ENCODE measurements at regions not wholly inside any gene's neighbourhood (a gene's known extent, or its start where the extent isn't known, plus 50 kb on each side); places are given as distances from the start of the nearest gene placed in this dataset.
A peak's percentile ranks its signal among the peaks of the same experiment; 100 is the strongest.

DNA sequence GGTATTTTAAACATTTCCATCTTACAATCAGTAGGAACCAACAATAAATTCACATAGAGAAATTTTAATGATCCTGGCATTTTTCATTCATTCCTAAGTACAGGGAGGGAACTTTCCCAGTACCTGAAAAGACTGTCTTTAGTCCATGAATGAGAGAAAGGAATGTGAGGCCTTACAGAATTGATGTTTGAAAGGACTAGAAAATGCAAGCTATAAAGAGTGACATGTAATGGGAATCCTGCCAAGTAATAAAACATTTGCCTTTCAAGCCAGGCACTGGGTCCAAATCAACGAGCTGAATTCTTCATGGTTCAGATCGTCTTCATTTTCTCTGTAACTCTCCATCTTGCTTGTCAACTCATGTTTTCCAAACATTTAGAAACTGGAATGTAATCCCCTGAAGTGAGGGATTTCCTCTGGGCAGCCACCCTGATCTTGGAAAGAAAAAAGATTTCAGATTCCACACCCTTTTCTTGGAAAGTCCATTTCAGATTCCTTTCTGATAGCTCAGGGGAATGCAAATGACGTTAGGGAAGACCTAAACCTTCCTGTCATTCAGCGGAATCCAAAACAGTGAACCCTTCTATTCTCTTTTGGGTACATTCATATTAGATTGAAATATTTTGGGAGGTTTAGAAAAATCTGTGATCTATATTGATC, 315.8 kb downstream of the SH3GL2 start:
- no peak for DNase-seq

DNA sequence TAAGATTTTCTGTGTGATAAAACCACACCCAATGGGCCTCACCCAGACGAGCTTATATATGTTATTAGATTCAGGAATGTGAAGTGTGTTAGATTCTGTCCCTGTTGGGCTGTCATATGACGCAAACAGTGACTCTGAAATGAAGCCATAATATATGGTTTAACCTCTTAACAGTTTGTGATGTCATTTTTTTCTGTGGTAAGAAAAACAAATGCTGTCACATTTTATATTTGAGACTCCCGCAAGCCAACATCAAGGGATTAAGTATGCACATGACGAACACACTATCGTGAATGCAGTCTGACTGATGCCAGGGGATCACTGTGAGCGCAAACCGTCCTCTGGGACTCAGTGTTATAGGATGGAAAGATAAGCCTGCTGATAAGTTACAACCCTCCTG, 321.7 kb downstream of the SH3GL2 start:
- no peak for DNase-seq

DNA sequence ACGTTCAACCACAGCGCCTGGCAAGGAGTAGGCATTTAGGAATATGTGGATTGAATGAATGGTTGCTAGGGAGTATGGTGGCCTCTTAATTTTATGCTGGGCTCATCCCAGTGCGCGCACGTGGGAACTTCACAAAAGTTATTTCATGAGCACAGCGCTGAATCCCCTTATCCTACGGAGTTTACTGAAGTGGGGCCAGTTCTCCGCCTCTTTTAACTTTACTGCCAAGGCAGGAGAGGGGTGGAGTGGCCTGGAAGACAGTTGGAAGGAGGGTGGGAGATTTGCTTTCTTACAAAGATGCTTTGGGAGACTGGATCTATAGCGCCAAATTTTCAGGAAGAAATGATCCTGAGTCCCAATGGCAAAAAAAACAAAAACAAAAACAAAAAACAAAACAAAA, 326.5 kb downstream of the SH3GL2 start:
- DNase-seq: no peak

DNA sequence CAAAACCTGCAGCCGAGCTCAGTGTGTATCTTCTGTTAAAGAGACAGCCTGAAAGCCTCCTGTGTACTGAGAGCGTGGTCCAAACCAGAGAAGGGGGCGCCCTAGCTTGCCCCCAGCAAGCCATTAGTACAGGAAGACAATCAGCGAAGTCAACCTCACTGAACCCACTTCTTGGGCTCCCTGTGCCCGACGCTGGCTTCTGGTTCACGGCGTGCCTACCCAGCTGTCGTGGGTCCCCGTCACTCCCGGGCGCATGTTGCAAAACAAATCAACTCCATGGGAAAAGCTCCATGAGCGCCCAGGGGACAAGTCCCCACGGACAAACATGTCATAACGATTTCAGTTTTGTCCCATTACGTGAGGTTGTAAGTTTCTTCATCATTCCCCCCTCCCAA, 326.9 kb downstream of the SH3GL2 start:
- no peak for DNase-seq

DNA sequence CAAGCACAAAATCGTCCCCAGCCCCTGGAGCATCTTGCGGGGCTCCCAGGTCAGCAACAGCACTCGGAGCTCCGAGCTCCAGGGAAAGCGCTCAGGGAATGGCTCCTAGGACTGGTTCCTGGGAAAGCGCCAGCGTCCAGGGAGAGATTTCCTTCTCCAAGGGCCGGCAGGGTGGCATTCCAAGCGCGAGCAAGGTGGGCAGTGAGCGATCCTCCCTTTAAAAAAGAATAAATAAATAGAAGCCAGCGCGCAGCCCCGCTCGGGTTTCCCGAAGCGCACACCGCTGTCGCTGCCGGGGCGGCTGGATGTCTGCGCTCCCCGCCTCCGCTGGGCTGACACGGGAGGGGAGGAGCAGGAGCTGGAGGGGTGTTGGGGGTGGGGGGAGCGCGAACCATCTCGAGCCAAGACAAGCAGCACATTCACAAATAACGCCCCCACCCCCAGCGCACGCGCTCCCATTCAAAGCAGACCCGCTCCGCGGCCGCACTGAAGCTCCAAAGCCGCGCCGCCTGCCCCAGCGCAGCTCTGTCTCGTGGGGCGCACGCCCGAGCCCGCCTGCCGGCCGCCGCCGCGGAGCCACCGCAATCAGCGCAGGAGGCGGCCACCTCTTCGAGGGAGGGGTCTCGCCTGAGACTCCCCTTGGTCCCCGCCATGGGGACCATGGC, 327.4 kb downstream of the SH3GL2 start:
- DNase-seq: no peak

DNA sequence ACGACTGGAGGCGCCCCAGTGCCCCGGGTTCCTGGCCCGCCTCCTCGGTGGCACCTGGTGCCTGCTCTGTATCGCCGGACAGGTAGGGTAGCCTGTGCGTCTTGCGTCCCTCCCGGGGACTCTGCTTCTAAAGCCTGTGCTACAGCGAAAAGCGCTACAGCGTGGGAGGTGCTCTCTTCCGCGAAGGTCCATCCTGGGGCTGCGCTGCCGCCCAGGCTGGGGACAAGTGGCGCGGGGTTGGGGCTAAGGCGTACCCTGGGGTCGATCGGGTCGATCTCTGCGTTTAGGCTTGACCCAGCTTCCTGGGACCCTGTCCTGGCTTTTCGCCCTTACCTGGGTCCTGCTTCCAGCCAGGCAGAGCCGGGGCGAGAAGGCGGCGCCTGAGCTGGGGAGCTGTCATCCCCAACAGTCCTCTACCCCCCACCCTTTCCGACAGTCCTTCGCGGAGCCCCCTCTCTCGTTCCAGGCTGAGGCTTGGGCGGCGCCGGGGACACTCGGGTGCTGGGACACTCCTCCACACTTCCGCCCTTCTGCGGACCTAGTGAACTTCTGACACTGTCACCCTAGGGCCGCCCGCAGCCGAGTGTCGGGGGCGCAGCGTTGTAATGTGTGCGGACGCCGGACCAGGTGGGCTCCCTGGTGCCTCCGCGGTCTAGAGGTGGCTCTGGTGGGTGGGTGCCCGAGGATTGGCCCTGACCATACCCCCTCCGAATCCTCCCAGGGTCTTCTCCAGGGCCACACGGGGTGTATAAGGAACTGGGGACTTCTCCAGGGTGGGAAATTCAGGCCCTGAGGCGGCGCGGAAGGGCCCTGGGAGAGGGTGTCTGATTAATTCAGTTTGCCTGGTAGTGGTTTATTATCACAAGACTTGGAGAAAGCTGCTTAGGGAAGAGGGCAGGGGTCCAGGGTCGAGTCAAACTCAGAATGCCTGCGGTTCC, 328.2 kb downstream of the SH3GL2 start:
- peak; percentile 14 for DNase-seq

DNA sequence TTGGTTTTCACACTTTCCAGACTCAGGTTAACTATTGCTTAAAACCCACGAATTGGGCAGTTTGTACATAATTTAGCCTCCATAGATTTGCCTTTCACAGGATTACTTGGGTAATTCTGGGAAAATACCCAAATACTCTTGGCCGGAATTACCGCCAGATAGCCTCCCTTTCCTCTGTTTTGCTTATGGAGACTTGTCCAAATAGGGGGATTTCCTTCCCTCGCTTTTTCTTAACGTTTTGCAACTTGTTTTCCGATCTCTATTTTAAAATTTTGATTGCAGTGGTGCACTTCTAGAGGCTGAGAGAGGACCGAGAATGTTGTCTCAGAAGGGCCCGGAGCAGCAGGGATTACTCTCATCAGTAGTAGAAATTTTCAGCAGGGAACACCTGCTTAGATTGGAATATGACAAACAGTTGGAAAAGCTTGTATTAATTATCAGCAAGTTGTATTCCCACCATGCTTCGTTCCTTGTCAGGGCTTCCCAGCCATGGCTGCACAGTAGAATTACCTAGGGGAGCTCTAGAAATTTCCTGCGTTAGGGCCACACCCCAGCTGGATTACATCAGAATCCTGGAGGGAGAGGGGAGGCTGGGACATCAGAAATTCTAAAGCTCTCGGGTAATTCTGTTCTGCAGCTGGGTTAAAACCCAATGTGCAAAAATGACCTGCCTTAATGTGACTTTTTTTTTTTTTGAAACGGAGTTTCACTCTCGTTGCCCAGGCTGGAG, 329.1 kb downstream of the SH3GL2 start:
- DNase-seq: no peak

DNA sequence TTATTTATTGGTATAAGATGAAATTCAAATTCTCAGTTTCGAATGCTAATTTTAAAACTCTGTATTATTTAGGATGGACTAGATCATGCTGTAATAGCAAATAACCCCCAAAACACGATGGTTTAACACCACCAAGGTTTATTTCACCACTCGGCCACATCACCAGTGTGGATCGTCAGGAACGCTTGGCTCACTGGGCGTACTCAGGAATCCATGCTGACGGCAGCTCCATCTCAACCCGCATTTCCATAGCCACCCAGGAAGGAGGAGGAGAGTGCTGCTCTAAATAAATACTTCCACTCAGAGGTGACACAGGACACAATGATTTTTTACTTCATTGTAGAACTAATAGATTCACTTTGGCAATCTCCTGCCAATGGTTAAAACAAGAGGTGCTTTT, 347.4 kb downstream of the SH3GL2 start:
- no peak for DNase-seq

DNA sequence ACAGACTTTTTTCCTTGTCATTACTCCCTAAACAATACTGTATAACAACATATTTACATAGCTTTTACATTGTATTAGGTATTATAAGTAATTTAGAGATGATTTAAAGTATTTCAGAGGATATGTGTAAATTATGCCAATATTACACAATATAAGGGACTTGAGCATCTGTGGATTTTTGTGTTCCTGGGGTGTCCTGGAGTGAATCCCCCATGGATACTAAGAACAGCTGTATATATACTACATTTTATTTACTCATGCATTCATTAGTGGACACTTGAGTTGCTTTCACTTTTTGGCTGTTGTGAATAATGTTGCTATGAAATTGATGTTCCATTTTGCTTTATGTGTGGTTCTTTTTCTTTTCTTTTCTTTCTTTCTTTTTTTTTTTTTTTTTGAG, 348.8 kb downstream of the SH3GL2 start:
- DNase-seq: no peak

DNA sequence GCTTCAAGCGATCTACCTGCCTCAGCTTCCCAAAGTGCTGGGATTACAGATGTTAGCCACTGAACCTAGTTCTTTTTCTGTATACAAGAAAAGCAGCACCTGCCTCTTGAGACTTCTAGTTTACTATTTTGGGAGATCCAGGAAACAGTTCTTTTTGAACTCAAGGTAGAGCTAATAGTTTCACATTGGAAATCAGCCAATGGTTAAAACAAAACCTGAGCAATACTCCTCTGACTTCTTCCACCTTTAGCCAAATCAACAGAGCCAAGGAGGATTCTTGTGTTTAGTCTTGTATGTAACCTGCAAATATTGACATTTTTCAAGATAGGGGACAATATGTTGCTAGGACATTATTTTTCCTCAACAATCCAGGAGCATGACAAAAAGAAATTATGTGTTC, 349.4 kb downstream of the SH3GL2 start:
- DNase-seq: no peak

DNA sequence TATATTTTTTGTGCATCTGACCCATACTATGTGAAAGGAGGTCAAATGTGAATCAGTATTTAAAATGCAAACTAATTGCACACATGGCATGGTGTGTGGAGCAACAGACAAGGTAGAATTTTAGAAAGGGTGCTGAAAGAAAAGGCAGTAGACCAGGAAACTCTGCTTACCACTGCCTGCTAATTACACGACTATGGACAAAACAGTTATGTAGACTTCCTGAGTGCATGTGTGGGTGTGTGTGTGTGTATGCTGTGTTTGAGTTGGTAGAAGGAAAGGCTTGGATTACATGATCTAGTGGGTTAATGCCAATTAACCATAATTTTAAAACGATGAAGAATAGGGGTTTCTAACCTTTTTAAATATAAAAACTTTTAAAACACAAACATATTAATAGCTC, 349.9 kb downstream of the SH3GL2 start:
- DNase-seq: no peak

DNA sequence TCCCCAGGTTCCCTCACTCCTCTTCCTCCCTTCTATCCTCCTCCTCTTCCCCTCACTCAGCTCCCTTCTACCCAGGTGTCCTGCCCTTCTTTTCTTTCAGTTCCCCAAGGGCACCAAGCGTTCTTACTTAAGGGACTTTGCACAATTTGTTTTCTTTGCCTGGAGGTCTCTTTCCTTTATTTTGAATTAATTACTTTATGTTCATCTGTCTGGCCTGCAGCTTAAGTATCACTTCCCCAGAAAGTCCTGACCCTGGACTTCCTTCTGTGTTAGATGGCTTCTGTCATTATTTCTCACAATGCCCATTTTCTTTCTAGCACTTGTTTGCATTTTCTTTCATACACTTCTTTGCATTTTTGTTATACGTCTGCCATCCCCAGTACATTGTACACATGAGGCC, 350.6 kb downstream of the SH3GL2 start:
- DNase-seq: no peak

DNA sequence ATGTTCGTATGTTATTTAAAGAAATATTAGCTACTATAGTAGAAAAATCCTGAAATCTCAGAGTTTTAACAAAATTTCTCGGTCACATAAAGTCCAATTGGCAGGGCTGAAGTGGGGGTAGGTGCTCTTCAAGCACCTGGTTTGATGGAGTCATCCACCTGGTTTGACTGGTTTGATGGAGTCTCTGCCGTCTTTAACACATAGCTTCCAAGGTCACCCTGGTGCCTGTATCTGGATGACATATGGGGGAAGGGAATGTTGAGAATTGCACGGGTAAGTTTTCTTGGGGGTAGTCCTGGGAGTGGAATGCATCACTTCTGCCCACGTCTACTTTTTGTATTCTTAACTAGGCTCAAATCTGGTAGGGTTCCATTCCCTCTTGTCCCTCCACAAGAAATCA, 351.2 kb downstream of the SH3GL2 start:
- no peak for DNase-seq

DNA sequence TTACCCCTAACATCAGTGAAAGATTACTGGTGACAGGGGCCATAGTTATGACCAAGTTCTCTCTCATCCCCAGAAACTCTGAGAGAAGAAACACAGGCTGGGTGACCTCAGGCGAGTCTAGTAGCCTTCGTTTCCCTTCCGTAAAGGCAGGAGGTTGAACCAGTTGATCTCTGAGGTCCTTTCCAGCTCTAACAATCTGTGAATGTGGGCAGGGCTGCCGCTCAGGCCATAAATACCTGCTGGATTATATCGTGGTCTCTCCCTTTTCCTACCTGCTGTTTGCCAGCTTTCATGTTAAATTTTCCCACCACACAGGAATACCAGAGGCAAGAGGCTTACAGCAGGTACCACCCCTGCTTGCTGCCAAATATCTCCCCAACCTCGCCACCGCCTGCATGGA, 357.5 kb downstream of the SH3GL2 start:
- DNase-seq: no peak

DNA sequence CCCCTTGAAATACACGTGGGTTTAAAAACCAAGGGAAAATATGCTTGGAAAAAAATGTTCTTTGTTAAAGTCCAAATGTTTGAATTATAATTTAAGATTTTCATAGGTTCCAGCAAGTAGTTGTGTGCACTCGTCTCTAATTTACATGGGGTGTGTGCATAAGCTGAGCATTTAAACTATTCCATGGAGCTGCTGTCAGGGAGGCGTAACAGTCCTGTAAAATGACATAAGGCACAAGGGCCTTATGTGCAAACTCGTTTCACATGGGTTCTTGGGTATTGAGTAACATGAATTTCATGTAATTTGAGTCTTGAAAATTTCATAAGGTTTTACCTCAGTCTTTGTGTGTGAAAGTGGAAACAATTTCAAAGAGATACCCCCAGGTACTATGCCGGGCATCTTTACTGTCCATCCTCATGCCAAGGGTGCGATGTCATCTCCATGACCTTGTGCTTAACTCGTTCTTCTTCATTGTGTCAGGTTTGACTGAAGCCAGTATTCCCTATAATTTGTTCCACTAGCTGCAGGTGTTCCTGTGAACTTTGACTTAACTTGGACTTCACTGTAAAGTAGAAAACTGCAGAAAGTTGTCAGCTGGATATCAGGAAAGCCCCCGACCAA, 359.3 kb downstream of the SH3GL2 start:
- no peak for DNase-seq

DNA sequence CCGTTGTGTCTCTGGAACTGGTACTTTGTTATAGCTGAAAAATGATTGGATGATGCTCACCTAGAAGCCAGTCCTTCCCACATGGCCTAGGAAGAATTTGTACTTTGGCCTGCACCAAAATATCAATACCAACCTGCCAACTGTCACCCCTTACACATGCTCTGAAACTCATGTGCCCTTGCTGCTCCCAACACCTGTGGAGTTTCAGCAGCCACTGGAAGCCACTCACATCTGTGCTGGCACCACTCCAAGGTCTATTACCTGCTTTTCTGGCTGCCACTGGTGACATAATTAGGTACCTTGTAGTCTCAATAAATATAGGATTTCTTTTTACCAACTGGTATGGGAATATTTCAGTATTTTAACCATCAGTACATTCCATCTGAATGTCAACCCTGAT, 363.6 kb downstream of the SH3GL2 start:
- no peak for DNase-seq

DNA sequence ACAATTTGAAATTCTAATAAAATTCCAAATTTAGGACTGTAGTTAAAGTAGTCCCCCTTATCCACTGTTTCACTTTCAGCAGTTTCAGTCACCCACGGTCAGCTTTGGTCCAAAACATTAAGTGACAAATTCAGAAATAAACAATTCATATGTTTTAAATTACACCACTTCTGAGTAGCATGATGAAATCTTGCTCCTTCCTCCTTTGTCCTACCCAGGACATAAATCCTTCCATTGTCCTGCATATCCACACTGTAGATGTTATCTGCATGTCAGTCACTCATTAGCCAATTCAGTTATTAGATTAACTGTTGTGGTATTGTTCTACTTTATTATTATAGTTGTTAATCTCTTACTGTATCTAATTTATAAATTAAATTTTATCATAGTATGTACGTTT, 376.5 kb downstream of the SH3GL2 start:
- DNase-seq: no peak

DNA sequence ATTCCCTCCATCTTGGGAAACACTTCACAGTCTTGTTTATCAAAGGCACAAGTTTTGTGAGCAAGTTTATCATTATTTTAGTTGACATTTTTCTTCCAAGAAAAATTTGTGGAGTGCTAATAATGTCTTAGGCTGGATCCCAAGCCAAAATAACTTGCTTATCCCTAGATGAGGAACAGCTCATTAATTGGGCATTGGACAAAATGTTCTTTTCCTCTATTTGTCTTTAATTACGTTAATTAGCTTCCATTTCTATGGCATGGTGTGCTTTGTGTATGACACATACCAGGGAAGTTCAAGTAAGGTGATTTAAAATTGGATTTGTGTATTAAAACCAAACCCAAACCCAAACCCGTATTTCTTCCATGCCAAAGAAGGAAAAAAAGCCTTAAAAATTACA, 379.5 kb downstream of the SH3GL2 start:
- no peak for DNase-seq

DNA sequence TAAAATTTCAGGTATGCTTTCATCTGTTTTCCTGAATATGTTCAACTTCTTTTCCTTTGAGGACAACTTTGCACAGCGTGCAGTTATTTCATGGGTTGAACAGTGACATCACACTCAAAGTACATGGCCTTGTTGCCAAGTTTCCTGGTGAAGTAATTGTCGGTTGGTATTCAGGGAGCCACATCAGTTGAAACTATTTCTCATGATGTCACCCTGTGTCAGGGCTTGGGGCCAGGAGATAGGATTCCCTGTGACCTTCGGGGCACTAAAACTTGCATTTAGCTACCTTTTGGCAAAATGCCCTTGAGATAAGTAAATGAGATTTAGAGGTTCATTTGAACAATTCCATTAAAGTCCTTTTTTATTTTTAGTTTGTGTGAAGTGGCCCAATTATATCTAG, 383.9 kb downstream of the SH3GL2 start:
- DNase-seq: no peak

DNA sequence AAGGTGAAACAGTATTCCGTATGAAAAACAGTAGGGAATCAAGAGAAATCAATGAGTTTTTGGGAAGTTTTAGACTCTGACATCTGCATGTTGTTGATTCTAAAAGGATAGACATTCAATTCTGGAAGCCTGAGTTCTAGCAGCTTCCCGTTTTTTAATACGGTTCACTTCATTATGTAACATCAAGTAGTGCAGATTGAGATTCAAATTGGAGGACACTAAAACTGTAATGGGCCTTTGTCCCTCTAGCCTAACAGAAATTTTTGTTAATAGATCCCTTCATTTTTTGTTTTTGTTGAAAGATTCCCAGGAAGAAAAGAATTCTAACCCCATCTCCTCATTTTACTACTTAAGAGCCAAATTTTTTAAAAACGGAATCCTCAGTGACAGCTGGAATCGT, 384.6 kb downstream of the SH3GL2 start:
- no peak for DNase-seq

DNA sequence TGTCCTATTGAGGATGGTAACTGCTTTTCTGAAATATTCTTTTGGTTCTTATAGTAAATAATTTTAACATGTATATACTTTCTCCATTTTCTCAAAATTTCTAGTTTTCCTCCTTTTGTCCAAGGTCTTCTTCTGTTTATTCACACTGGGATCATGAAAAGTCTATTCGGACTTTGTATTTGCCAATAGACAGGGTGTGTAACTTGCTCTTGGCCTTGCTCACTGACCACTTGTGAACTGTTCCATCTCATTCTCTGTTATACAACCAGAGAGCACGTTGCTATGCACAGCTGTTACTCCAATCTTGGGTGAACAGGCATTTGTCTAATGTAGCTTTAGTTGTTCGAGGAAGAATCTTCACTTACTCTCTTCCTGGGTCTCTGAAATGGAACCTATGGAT, 388.9 kb downstream of the SH3GL2 start:
- no peak for DNase-seq

DNA sequence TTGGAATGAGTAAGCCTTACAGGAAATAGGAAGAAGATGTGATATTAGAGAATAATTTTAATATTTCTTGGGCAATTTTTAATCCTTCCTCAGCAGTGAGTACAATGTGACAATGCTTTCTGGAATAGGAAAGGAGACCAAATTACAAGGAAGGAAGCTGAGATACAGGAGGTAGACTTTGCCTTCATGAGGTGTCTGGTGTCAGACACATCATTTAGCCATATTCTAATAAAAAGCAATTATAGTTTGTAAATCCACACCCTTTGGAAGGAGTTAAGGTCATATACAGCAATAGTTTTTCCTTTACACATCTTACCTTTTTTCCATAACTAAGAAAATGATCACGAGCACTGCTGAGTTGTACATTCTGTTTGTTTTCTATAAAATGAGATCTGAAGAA, 390.4 kb downstream of the SH3GL2 start:
- DNase-seq: no peak

DNA sequence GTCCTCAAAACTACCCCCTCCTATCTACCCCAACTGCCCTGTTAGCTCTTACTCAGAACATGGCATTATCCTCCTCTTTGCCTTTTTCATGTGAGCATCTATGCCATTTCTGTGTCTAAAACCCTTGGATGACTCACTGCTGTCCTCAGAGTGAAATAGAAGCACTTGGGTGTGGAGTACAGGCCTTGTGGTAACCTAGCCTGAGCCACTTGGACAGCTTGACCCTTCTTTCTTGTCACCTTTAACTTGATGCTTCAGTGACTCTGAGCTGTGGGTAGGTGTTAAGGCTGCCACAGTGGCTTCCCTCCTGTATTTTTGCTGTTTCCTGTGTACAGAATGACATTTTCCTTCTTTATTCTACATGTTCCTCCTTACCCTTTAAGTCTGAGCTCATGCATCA, 391.4 kb downstream of the SH3GL2 start:
- DNase-seq: no peak
